ENCODE measurements at regions not wholly inside any gene's neighbourhood (a gene's known extent, or its start where the extent isn't known, plus 50 kb on each side); places are given as distances from the start of the nearest gene placed in this dataset.

- in situ Hi-C loops (cut with HindIII; ENCODE audit: low pct_ligation_motif_present, low sequenced_read_pairs) = no loop called here
- Histone ChIP-seq H3K4me3 (ENCODE audit: low read depth, low read length) (no peak overlapping the region), H3K27me3 (replicated peaks) (no peaks in the 10 kb centered on the region), H3K27ac (no peak overlapping the region), H3K36me3 (replicated peaks) (no peaks in the 10 kb centered on the region)
- DNase-seq = no peak
- no peak for TF ChIP-seq CTCF (IDR thresholded peaks at IDR 0.05; ENCODE audit: low read depth, low read length, missing control alignments)
These were observed 284.5 kb upstream of the CTSO start for GRCh38 chr4:156238171-156238570.

GRCh38 chr4:156237231-156237630 is 283.6 kb upstream of the CTSO start:
- in situ Hi-C loops (cut with HindIII; ENCODE audit: low pct_ligation_motif_present, low sequenced_read_pairs) = no loop called here
- Histone ChIP-seq H3K4me3 (ENCODE audit: low read depth, low read length) (no peak overlapping the region), H3K27me3 (replicated peaks) (no peaks in the 10 kb centered on the region), H3K27ac (no peak overlapping the region), H3K36me3 (replicated peaks) (no peaks in the 10 kb centered on the region)
- DNase-seq = no peak
- TF ChIP-seq CTCF (IDR thresholded peaks at IDR 0.05; ENCODE audit: low read depth, low read length, missing control alignments) = no peak

- no peaks in the 10 kb centered on the region for H3K27me3 ChIP-seq (replicated peaks)
- no peak overlapping the region for H3K27ac ChIP-seq
- H3K36me3 ChIP-seq (replicated peaks) = no peaks in the 10 kb centered on the region
- no peak for TF ChIP-seq CTCF (IDR thresholded peaks at IDR 0.05; ENCODE audit: low read depth, low read length, missing control alignments)
- no peak for DNase-seq
- in situ Hi-C loops (cut with HindIII; ENCODE audit: low pct_ligation_motif_present, low sequenced_read_pairs) = no loop called here
- H3K4me3 ChIP-seq (ENCODE audit: low read depth, low read length) = no peak overlapping the region
These were observed 276.5 kb upstream of the CTSO start for GRCh38 chr4:156230176-156230575.

- no peak for DNase-seq
- H3K27me3 ChIP-seq (replicated peaks) = no peaks in the 10 kb centered on the region
- H3K4me3 ChIP-seq (ENCODE audit: low read depth, low read length) = no peak overlapping the region
- no peaks in the 10 kb centered on the region for H3K36me3 ChIP-seq (replicated peaks)
- no peak for TF ChIP-seq CTCF (IDR thresholded peaks at IDR 0.05; ENCODE audit: low read depth, low read length, missing control alignments)
- in situ Hi-C loops (cut with HindIII; ENCODE audit: low pct_ligation_motif_present, low sequenced_read_pairs) = no loop called here
- no peak overlapping the region for H3K27ac ChIP-seq
These were observed 275.0 kb upstream of the CTSO start for GRCh38 chr4:156228676-156229075.

GRCh38 chr4:156227321-156227720 is 273.7 kb upstream of the CTSO start:
- Histone ChIP-seq H3K4me3 (ENCODE audit: low read depth, low read length) (no peak overlapping the region), H3K36me3 (replicated peaks) (no peaks in the 10 kb centered on the region), H3K27me3 (replicated peaks) (no peaks in the 10 kb centered on the region), H3K27ac (no peak overlapping the region)
- TF ChIP-seq CTCF (IDR thresholded peaks at IDR 0.05; ENCODE audit: low read depth, low read length, missing control alignments) = no peak
- in situ Hi-C loops (cut with HindIII; ENCODE audit: low pct_ligation_motif_present, low sequenced_read_pairs) = no loop called here
- DNase-seq = no peak

GRCh38 chr4:156223985-156224384 is 270.3 kb upstream of the CTSO start:
- Histone ChIP-seq H3K36me3 (replicated peaks) (no peaks in the 10 kb centered on the region), H3K27me3 (replicated peaks) (no peaks in the 10 kb centered on the region), H3K27ac (no peak overlapping the region), H3K4me3 (ENCODE audit: low read depth, low read length) (no peak overlapping the region)
- in situ Hi-C loops (cut with HindIII; ENCODE audit: low pct_ligation_motif_present, low sequenced_read_pairs) = no loop called here
- DNase-seq = no peak
- TF ChIP-seq CTCF (IDR thresholded peaks at IDR 0.05; ENCODE audit: low read depth, low read length, missing control alignments) = no peak

All from brain microvascular endothelial cell (primary cell).